ENCODE measurements at regions not wholly inside any gene's neighbourhood (a gene's known extent, or its start where the extent isn't known, plus 50 kb on each side); places are given as distances from the start of the nearest gene placed in this dataset.
A peak's percentile ranks its signal among the peaks of the same experiment; 100 is the strongest.

- H3K9me3 ChIP-seq, result peaks cover 0 to 4% of the 10 kb centered on the region in 2 donors
- H3K4me3 ChIP-seq, result no peak overlapping the region
- no peaks in the 10 kb centered on the region for H3K27me3 ChIP-seq
- TF ChIP-seq CTCF (IDR thresholded peaks at IDR 0.05), result no peak
- DNase-seq, result no peak
- intact Hi-C loops (cut with DNase I), result no loop called here
- H3K27ac ChIP-seq, result no peak overlapping the region
- H3K4me1 ChIP-seq, result no peaks in the 10 kb centered on the region
- H3K36me3 ChIP-seq, result no peaks in the 10 kb centered on the region
- no peak for ATAC-seq
Measured at GRCh38 chr18:51514128-51514527, 316.6 kb upstream of the MEX3C start.

- no peak for ATAC-seq
Measured at GRCh38 chr18:51516478-51517038, 319.1 kb upstream of the MEX3C start.

GRCh38 chr18:51519571-51519970 lies 322.1 kb upstream of the MEX3C start:
- Histone ChIP-seq H3K27ac (no peak overlapping the region), H3K36me3 (no peaks in the 10 kb centered on the region), H3K4me1 (no peaks in the 10 kb centered on the region), H3K4me3 (no peak overlapping the region), H3K27me3 (no peaks in the 10 kb centered on the region), H3K9me3 (no peaks in the 10 kb centered on the region)
- intact Hi-C loops (cut with DNase I), result no loop called here
- no peak for ATAC-seq
- DNase-seq, result no peak
- no peak for TF ChIP-seq CTCF (IDR thresholded peaks at IDR 0.05)

More at GRCh38 chr18:51516478-51517038, 319.1 kb upstream of the MEX3C start:
- TF ChIP-seq CTCF (IDR thresholded peaks at IDR 0.05), result no peak
- no peak overlapping the region for H3K4me3 ChIP-seq
- no peak for DNase-seq
- intact Hi-C loops (cut with DNase I), result no loop called here
- H3K27ac ChIP-seq, result no peak overlapping the region
- no peaks in the 10 kb centered on the region for H3K4me1 ChIP-seq
- no peaks in the 10 kb centered on the region for H3K27me3 ChIP-seq
- no peaks in the 10 kb centered on the region for H3K36me3 ChIP-seq
- H3K9me3 ChIP-seq, result no peaks in the 10 kb centered on the region

- no peak for DNase-seq
- no peaks in the 10 kb centered on the region for H3K9me3 ChIP-seq
- H3K36me3 ChIP-seq, result no peaks in the 10 kb centered on the region
- intact Hi-C loops (cut with DNase I), result no loop called here
- no peak overlapping the region for H3K4me3 ChIP-seq
- H3K27ac ChIP-seq, result no peak overlapping the region
- no peaks in the 10 kb centered on the region for H3K27me3 ChIP-seq
- no peak for TF ChIP-seq CTCF (IDR thresholded peaks at IDR 0.05)
- no peak for ATAC-seq
- H3K4me1 ChIP-seq, result no peaks in the 10 kb centered on the region
Measured at GRCh38 chr18:51520676-51521180, 323.2 kb upstream of the MEX3C start.

GRCh38 chr18:51522338-51522737 lies 324.9 kb upstream of the MEX3C start:
- Histone ChIP-seq H3K4me1 (no peaks in the 10 kb centered on the region), H3K27me3 (no peaks in the 10 kb centered on the region)
- intact Hi-C loops (cut with DNase I), result no loop called here

More at GRCh38 chr18:51522338-51522737, 324.9 kb upstream of the MEX3C start:
- no peak overlapping the region for H3K4me3 ChIP-seq
- TF ChIP-seq CTCF (IDR thresholded peaks at IDR 0.05), result no peak
- no peaks in the 10 kb centered on the region for H3K9me3 ChIP-seq
- H3K27ac ChIP-seq, result no peak overlapping the region
- H3K36me3 ChIP-seq, result no peaks in the 10 kb centered on the region
- ATAC-seq, result no peak
- peak in 1 of 4 donors; percentile 51 for DNase-seq
